Neuronal stem cell (in vitro differentiated cells): ENCODE measurements at regions not wholly inside any gene's neighbourhood (a gene's known extent, or its start where the extent isn't known, plus 50 kb on each side); places are given as distances from the start of the nearest gene placed in this dataset.

Experiments
- DNase-seq: peaks from one replicate; pipeline ENCODE4 v3.0.0-alpha.2; 2013; ENCODE audit warnings: low spot score
- H2AFZ ChIP-seq: one replicate; pipeline ENCODE4 v1.6.1; 2013; ENCODE audit warnings: mild to moderate bottlenecking, low read length, inconsistent platforms
- H2AK5ac ChIP-seq: 2 replicates; pipeline ENCODE4 v1.6.1; 2013; ENCODE audit warnings: low read depth, mild to moderate bottlenecking, inconsistent platforms, low read length, moderate library complexity, mixed read lengths
- H2BK120ac ChIP-seq: 2 replicates; pipeline ENCODE4 v1.6.1; 2013; ENCODE audit warnings: low read depth, mild to moderate bottlenecking, inconsistent platforms, low read length, moderate library complexity, mixed read lengths
- H2BK12ac ChIP-seq: one replicate; pipeline ENCODE4 v1.6.1; 2013; ENCODE audit warnings: low read length, inconsistent platforms
- H2BK15ac ChIP-seq: 2 replicates; pipeline ENCODE4 v1.6.1; 2013; ENCODE audit warnings: mild to moderate bottlenecking, low read length, inconsistent platforms, mixed read lengths
- H2BK5ac ChIP-seq: one replicate; pipeline ENCODE4 v1.6.1; 2013; ENCODE audit warnings: inconsistent platforms, mild to moderate bottlenecking, low read length, moderate library complexity
- H3K14ac ChIP-seq: one replicate; pipeline ENCODE4 v1.6.1; 2013; ENCODE audit warnings: low read length, inconsistent platforms
- H3K18ac ChIP-seq: 2 replicates; pipeline ENCODE4 v1.6.1; 2013; ENCODE audit warnings: low read length, inconsistent platforms
- H3K23ac ChIP-seq: 2 replicates; pipeline ENCODE4 v1.6.1; 2013; ENCODE audit warnings: low read depth, mild to moderate bottlenecking, mixed read lengths, low read length, inconsistent platforms; ENCODE audit not compliant: poor library complexity
- H3K27ac ChIP-seq: replicated peaks from 3 replicates; pipeline ENCODE4 v1.5.1; 2013; ENCODE audit warnings: low read length, inconsistent platforms
- H3K27me3 ChIP-seq, 3 experiments: 2 replicates each; pipeline ENCODE4 v1.6.1; 2013; ENCODE audit warnings: low read length in 3 of 3, mild to moderate bottlenecking in 2 of 3, inconsistent platforms in 1 of 3, low read depth in 1 of 3, mixed read lengths in 1 of 3, moderate library complexity in 1 of 3; ENCODE audit not compliant: control insufficient read depth in 3 of 3, insufficient read depth in 3 of 3
- H3K36me3 ChIP-seq, 2 donors: replicated peaks in 1 of 2; 2 replicates each; pipeline ENCODE4 v1.6.1; 2013; ENCODE audit warnings: low read length in 2 of 2; ENCODE audit not compliant: control insufficient read depth in 2 of 2, insufficient read depth in 2 of 2
- H3K4ac ChIP-seq: 2 replicates; pipeline ENCODE4 v1.6.1; 2013; ENCODE audit warnings: inconsistent platforms, mild to moderate bottlenecking, low read length, moderate library complexity
- H3K4me1 ChIP-seq, 2 donors: 1 replicate in 1 of 2; 2 replicates in 1 of 2; pipeline ENCODE4 v1.6.1; 2013; ENCODE audit warnings: low read length in 2 of 2, low read depth in 1 of 2; ENCODE audit not compliant: control insufficient read depth in 2 of 2, insufficient read depth in 1 of 2
- H3K4me2 ChIP-seq: one replicate; pipeline ENCODE4 v1.6.1; 2013; ENCODE audit warnings: mild to moderate bottlenecking, low read length, inconsistent platforms; ENCODE audit not compliant: insufficient read depth, poor library complexity, severe bottlenecking
- H3K4me3 ChIP-seq, 2 donors: 2 replicates each; pipeline ENCODE4 v1.5.1; 2013; ENCODE audit warnings: low read length in 2 of 2, mild to moderate bottlenecking in 2 of 2, inconsistent platforms in 1 of 2, moderate library complexity in 1 of 2
- H3K79me1 ChIP-seq: one replicate; pipeline ENCODE4 v1.6.1; 2013; ENCODE audit warnings: low read depth, mild to moderate bottlenecking, inconsistent platforms, low read length, moderate library complexity
- H3K9ac ChIP-seq: one replicate; pipeline ENCODE4 v1.6.1; 2013; ENCODE audit warnings: mild to moderate bottlenecking, low read depth, low read length, inconsistent platforms; ENCODE audit not compliant: poor library complexity
- H3K9me3 ChIP-seq, 2 donors: replicated peaks in 1 of 2; 2 replicates each; pipeline versions ENCODE3 to v1.6.1; 2013; ENCODE audit warnings: low read length in 2 of 2, mild to moderate bottlenecking in 2 of 2, inconsistent platforms in 1 of 2, low read depth in 1 of 2, mixed read lengths in 1 of 2, moderate library complexity in 1 of 2; ENCODE audit not compliant: control insufficient read depth in 2 of 2, insufficient read depth in 1 of 2
- H4K8ac ChIP-seq: one replicate; pipeline ENCODE4 v1.6.1; 2013; ENCODE audit warnings: low read depth, mild to moderate bottlenecking, inconsistent platforms, low read length, moderate library complexity
- H4K91ac ChIP-seq: one replicate; pipeline ENCODE4 v1.6.1; 2013; ENCODE audit warnings: low read length, low read depth, mild to moderate bottlenecking, inconsistent platforms; ENCODE audit not compliant: poor library complexity
- WGBS, 2 donors: extraction: QIAGEN DNeasy Blood & Tissue Kit; methylation state at CpG; one replicate each; pipeline ENCODE4 v1.1.7; 2013; ENCODE audit warnings: missing lambda C conversion rate in 2 of 2, mixed read lengths in 1 of 2; ENCODE audit not compliant: insufficient read length in 2 of 2, insufficient replicate concordance in 1 of 2; ENCODE audit errors: extremely low coverage in 2 of 2; 5-methylcytosine and 5-hydroxymethylcytosine counted together

DNA sequence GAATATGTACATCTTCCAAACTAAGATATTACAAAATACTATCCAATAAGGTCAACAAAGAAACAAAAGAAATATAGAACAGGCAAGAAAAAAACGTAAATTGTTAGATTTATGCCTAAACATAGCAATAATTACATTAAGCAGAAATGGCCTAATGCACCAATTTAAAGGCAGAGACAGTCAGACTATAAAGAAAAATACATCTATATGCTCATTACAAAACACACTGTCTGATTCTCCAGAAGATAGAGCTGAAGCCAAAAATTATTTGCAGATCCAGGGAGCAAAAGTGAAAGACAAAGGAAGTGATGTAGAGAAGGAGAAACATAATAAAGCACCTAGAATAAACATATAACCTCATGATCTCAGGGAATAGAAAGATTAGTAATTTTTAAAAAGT lies 246.9 kb downstream of the PAPSS1 start:
- Histone ChIP-seq H3K36me3 (no peaks in the 10 kb centered on the region), H3K4me2 (no peak overlapping the region), H4K8ac (no peak overlapping the region), H2BK12ac (no peak overlapping the region), H2BK5ac (no peak overlapping the region), H3K27me3 (no peaks in the 10 kb centered on the region), H3K4ac (no peak overlapping the region), H2BK15ac (no peak overlapping the region), H3K9ac (no peak overlapping the region), H4K91ac (no peak overlapping the region), H3K4me3 (no peak overlapping the region), H3K4me1 (no peaks in the 10 kb centered on the region), H3K14ac (no peak overlapping the region), H2AK5ac (no peak overlapping the region), H3K23ac (no peak overlapping the region), H2BK120ac (no peak overlapping the region), H3K18ac (no peak overlapping the region), H3K27ac (no peak overlapping the region), H3K9me3 (no peaks in the 10 kb centered on the region), H2AFZ (no peak overlapping the region), H3K79me1 (no peaks in the 10 kb centered on the region)
- WGBS, 2 donors, result no CpG with 5 or more reads among the region's 1 CpG
- no peak for DNase-seq

DNA sequence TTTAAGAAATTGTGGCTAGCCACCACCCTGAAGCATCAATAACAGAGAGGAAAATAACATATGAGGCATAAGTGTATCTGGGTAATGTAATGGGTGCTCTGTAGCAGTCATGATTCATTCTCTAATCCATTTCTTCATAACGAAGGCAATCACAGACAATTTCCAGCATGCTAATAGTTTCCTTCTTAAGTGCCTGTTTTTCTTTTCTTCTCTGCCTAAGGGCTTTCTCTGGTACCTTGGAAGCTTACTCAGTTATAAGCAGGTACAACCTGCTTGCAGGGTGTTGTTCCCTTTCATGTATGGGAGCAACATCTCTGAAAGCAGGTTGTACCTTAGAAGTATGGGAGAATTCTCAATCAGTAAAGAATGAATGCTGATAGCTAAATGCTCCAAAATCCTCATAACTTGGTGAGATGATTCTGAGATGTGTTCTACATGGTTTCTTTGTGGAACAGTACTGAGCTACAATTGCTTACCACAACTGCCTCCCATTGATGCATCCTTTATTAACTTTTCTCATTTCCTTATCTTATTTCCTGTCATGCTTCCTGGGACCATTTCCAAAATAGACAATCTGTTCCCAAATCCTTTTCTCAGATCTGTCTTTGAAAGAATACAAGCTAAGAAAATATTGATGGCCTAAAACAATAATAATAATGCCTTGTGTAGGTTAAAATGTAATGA lies 247.6 kb downstream of the PAPSS1 start:
- H3K27ac ChIP-seq, result no peak overlapping the region
- no peak overlapping the region for H4K91ac ChIP-seq
- no peak overlapping the region for H3K4me2 ChIP-seq
- H3K18ac ChIP-seq, result no peak overlapping the region
- no peaks in the 10 kb centered on the region for H3K9me3 ChIP-seq
- no peak overlapping the region for H3K4ac ChIP-seq
- no peak overlapping the region for H2BK15ac ChIP-seq
- H2BK5ac ChIP-seq, result no peak overlapping the region
- H3K4me3 ChIP-seq, result no peak overlapping the region
- no peaks in the 10 kb centered on the region for H3K36me3 ChIP-seq
- H2BK12ac ChIP-seq, result no peak overlapping the region
- H3K27me3 ChIP-seq, result no peaks in the 10 kb centered on the region
- no peak overlapping the region for H4K8ac ChIP-seq
- no peak overlapping the region for H2BK120ac ChIP-seq
- H3K79me1 ChIP-seq, result no peaks in the 10 kb centered on the region
- H2AK5ac ChIP-seq, result no peak overlapping the region
- DNase-seq, result no peak
- no peaks in the 10 kb centered on the region for H3K4me1 ChIP-seq
- H3K14ac ChIP-seq, result no peak overlapping the region
- H3K9ac ChIP-seq, result no peak overlapping the region
- no CpG with 5 or more reads among the region's 1 CpG for WGBS, 2 donors
- H2AFZ ChIP-seq, result no peak overlapping the region
- H3K23ac ChIP-seq, result no peak overlapping the region

DNA sequence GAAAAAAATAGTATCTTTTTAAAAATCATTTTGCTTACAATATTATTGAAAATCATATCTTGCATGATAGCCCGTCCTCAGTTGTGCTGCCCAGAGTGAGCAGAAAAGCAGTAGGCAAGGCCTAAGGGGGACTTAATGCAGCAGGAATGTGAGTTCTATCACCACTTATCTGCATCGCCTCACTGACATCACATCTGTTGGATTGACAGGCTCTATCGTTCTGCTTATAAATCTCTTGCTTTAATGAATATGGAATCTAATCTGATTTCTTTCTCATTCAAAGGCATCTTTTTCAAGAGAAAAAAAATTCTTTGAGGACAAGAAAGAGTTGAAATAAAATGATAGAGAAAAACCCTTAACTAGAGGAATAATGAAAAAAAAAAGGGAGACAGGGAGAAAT lies 249.9 kb downstream of the PAPSS1 start:
- Histone ChIP-seq H3K9me3 (no peaks in the 10 kb centered on the region), H3K4me3 (no peak overlapping the region), H4K91ac (no peak overlapping the region), H2BK12ac (no peak overlapping the region), H3K23ac (no peak overlapping the region), H3K4me1 (no peaks in the 10 kb centered on the region), H2AK5ac (no peak overlapping the region), H3K4me2 (no peak overlapping the region), H2BK120ac (no peak overlapping the region), H4K8ac (no peak overlapping the region), H2AFZ (no peak overlapping the region), H3K79me1 (no peaks in the 10 kb centered on the region), H3K36me3 (no peaks in the 10 kb centered on the region), H3K18ac (no peak overlapping the region), H3K27ac (no peak overlapping the region), H2BK15ac (no peak overlapping the region), H3K4ac (no peak overlapping the region), H3K27me3 (no peaks in the 10 kb centered on the region), H3K14ac (no peak overlapping the region), H2BK5ac (no peak overlapping the region), H3K9ac (no peak overlapping the region)
- no CpG with 5 or more reads among the region's 3 CpGs for WGBS, 2 donors
- no peak for DNase-seq

DNA sequence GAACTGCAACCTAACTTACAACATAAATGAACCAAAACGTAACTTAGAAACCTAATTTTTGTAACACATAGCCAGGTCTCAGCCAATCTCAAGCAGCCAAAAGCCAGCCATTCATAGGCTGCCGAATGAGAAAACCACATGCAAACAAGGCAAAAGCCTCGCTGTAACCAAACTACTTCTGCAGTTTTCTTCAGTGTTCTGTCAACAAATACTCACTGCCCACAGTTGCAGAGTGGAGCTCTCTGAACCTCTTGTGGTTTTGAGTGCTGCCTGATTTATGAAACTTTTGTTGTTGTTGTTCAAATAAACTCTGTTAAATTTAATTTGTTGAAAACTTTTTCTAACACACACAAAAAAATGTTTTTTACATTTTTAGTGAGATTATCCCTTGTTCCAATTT lies 251.2 kb downstream of the PAPSS1 start:
- no peak overlapping the region for H2BK5ac ChIP-seq
- no peak overlapping the region for H3K27ac ChIP-seq
- H3K23ac ChIP-seq, result no peak overlapping the region
- H2BK12ac ChIP-seq, result no peak overlapping the region
- H3K36me3 ChIP-seq, result no peaks in the 10 kb centered on the region
- no peak for DNase-seq
- H2AFZ ChIP-seq, result no peak overlapping the region
- no peak overlapping the region for H3K4me2 ChIP-seq
- no peak overlapping the region for H2AK5ac ChIP-seq
- H4K8ac ChIP-seq, result no peak overlapping the region
- H2BK120ac ChIP-seq, result no peak overlapping the region
- H3K4ac ChIP-seq, result no peak overlapping the region
- WGBS, 2 donors, result no CpG with 5 or more reads among the region's 3 CpGs
- H3K14ac ChIP-seq, result no peak overlapping the region
- no peak overlapping the region for H2BK15ac ChIP-seq
- no peak overlapping the region for H3K4me3 ChIP-seq
- no peak overlapping the region for H3K18ac ChIP-seq
- no peaks in the 10 kb centered on the region for H3K27me3 ChIP-seq
- no peaks in the 10 kb centered on the region for H3K79me1 ChIP-seq
- no peaks in the 10 kb centered on the region for H3K4me1 ChIP-seq
- no peak overlapping the region for H4K91ac ChIP-seq
- no peaks in the 10 kb centered on the region for H3K9me3 ChIP-seq
- H3K9ac ChIP-seq, result no peak overlapping the region
